Fibroblast of villous mesenchyme (primary cell): ENCODE measurements at regions not wholly inside any gene's neighbourhood (a gene's known extent, or its start where the extent isn't known, plus 50 kb on each side); places are given as distances from the start of the nearest gene placed in this dataset.

Source experiments
- DNase-seq: peaks from one replicate; pipeline ENCODE4 v3.0.0-alpha.2; 2010; ENCODE audit warnings: low read depth
- H3K4me3 ChIP-seq: 2 replicates; pipeline ENCODE4 v1.5.1; 2011; ENCODE audit warnings: low read depth, mild to moderate bottlenecking, low read length
- TF ChIP-seq, protein P1 (sequence below): IDR thresholded peaks from 2 replicates; pipeline ENCODE4 v1.5.1; 2012; ENCODE audit warnings: low read depth, mild to moderate bottlenecking, low read length; ENCODE audit not compliant: insufficient read depth

DNA sequence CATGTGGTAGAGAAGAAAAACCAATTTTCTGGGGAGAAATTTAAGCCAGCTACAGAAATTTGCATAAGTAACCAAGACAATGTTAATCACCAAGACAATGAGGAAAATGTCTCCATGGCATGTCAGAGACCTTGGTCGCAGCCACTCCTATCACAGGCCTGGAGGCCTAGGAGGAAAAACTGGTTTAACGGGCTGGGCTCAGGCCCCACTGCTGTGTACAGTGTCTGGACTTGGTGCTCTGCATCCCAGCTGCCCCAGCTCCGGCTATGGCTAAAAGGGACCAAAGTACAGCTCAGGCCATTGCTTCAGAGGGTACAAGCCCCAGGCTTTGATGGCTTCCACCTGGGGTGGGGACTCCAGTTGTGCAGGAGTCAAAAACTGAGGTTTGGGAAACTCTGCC is 1075.1 kb upstream of the CDH18 start:
- H3K4me3 ChIP-seq: no peak overlapping the region
- DNase-seq: no peak
- TF ChIP-seq, protein P1, sequence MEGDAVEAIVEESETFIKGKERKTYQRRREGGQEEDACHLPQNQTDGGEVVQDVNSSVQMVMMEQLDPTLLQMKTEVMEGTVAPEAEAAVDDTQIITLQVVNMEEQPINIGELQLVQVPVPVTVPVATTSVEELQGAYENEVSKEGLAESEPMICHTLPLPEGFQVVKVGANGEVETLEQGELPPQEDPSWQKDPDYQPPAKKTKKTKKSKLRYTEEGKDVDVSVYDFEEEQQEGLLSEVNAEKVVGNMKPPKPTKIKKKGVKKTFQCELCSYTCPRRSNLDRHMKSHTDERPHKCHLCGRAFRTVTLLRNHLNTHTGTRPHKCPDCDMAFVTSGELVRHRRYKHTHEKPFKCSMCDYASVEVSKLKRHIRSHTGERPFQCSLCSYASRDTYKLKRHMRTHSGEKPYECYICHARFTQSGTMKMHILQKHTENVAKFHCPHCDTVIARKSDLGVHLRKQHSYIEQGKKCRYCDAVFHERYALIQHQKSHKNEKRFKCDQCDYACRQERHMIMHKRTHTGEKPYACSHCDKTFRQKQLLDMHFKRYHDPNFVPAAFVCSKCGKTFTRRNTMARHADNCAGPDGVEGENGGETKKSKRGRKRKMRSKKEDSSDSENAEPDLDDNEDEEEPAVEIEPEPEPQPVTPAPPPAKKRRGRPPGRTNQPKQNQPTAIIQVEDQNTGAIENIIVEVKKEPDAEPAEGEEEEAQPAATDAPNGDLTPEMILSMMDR: no peak

DNA sequence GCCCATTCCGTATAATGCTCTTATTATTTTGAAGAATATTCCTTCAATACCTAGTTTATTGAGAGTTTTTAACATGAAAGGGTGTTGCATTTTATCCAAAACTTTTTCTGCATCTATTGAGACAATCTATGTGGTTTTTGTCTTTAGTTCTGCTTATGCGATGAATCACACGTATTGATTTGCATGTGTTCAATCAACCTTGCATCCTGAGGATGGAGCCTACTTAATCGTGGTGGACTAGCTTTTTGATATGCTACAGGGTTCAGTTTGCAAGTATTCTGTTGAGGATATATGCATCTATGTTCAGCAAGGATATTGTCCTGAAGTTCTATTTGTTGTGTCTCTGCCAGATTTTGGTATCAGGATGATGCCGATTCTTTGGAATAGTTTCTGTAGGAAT is 1070.3 kb upstream of the CDH18 start:
- H3K4me3 ChIP-seq: no peak overlapping the region
- no peak for DNase-seq
- TF ChIP-seq, protein P1: no peak

DNA sequence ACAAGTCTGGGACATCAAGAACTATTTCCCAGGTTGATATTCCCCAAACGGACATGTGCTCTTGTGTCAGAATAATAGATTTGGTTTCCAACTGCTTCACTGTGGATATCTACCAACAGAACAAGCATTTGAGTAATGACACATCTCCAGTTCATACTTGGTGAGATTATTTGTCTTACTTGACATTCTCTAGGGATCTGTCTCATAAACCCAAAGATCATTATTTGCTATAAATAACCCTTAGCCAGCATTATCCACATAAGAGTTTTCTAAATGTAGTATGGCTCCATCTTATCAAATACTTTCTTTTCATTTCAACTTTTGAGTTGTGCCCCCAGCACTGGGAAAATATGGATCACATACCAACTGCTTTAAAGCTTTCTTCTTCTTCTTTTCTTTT is 1063.9 kb upstream of the CDH18 start:
- TF ChIP-seq, protein P1: no peak
- DNase-seq: no peak
- H3K4me3 ChIP-seq: no peak overlapping the region

DNA sequence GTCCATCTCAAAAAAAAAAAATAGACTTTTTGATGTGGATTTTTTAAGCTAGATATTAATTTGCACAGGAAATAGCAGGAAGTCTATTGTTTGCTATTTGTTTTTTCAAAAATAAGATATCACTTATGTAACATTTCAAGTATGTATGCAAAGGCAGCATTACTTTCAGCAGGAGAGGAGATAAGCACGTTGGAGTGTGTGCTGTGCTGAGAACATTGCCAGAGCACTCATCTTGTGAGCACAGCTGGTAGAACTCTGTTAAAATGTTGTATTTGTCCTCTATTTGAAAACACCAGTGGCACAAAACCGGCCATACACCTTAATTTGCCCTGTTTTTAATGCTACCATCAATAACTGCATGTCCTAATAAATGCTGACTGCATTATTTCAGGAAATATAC is 1061.9 kb upstream of the CDH18 start:
- no peak for DNase-seq
- TF ChIP-seq, protein P1: no peak
- H3K4me3 ChIP-seq: no peak overlapping the region

DNA sequence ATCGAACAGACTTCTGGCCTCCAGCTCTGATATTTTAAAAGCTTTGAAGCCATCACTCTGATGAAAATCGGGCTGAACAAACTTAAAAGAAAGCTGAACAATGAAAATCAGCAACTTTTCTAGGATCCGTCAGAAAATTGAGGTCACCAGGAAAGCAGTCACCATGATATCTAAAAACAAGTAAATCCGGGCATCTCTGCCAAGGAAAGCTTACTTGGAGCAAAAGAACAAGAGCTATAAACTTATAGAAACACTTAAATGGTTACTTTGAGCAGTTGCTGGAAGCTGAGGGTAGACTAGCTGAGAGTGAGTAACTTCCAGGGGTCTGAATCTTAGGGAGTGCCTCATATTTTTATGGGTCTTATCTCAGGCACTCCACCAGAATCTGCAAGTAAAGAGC is 1043.0 kb upstream of the CDH18 start:
- TF ChIP-seq, protein P1: no peak
- no peak for DNase-seq
- no peak overlapping the region for H3K4me3 ChIP-seq

DNA sequence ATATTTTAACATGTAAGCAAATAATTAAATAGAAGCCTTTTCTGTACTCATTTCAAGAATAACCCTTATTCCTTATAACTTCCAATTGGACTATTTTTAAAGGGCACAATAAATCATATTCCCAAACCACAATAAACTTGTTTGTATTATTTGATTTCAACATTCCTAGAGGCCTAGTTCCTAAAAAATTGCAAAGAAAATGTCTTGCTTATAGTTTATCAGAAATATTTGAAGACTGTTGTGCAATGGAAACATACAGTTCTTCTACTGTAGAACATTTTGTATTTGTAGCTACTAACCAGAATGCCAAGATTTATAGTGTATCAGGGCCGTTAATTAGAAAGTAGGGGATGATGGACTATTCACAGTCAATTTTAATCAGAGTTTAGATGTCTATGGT is 1037.0 kb upstream of the CDH18 start:
- H3K4me3 ChIP-seq: no peak overlapping the region
- TF ChIP-seq, protein P1: no peak
- no peak for DNase-seq

DNA sequence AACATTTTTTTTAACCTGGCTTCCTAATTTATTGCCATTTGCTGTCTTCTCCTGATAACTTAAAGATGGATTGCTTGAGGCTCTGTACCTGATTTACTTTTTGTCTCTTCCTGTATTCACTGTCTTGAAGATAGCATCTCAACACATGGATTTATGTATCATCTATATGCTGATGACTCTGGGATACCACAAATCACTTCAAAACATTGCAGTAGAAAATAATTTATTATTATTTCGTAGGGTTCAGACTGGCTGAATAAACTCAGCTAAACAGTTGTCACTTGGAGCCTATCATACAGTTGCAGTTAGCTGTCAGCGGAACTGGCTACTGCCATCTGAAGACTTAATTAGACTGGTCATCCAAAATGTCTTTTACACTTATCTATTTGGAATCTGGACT is 1025.2 kb upstream of the CDH18 start:
- H3K4me3 ChIP-seq: no peak overlapping the region
- TF ChIP-seq, protein P1: no peak
- DNase-seq: no peak
